ENCODE measurements at regions not wholly inside any gene's neighbourhood (a gene's known extent, or its start where the extent isn't known, plus 50 kb on each side); places are given as distances from the start of the nearest gene placed in this dataset.

DNA sequence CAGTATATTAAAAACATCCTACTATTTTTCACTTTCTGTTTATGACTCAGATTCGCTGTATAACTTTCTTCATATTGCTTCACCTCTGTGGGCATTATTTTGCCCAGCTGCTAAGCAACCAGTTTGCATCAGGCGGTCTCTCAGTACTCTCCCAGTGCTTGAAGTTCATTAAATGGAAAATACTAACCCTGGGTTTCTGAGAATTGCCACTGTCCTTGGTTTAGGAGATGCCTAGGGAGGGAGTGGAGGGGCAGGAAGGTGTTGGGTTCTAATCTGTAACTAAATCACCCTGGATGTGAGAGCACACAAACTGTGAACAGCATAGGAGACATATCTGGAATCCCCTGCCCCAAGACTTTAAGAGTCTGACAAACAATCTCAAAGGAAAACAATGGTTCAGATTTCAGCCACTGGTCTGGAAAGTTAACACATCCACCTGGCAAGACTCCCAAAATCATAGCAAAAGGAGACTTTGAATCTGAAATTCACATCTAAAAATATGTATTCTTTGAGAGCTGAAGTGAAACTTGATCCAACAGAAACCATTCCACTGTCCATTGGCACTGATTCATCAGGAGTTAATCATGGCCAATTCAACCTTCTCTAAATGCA lies 540.0 kb downstream of the SOX6 start:
- DNase-seq (ENCODE audit: low read depth) = peak; percentile 13
- TF ChIP-seq, protein P1, sequence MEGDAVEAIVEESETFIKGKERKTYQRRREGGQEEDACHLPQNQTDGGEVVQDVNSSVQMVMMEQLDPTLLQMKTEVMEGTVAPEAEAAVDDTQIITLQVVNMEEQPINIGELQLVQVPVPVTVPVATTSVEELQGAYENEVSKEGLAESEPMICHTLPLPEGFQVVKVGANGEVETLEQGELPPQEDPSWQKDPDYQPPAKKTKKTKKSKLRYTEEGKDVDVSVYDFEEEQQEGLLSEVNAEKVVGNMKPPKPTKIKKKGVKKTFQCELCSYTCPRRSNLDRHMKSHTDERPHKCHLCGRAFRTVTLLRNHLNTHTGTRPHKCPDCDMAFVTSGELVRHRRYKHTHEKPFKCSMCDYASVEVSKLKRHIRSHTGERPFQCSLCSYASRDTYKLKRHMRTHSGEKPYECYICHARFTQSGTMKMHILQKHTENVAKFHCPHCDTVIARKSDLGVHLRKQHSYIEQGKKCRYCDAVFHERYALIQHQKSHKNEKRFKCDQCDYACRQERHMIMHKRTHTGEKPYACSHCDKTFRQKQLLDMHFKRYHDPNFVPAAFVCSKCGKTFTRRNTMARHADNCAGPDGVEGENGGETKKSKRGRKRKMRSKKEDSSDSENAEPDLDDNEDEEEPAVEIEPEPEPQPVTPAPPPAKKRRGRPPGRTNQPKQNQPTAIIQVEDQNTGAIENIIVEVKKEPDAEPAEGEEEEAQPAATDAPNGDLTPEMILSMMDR (IDR thresholded peaks at IDR 0.05; ENCODE audit: control insufficient read depth, extremely low read depth, insufficient read depth) = no peak
- no peak overlapping the region for H3K4me3 ChIP-seq (ENCODE audit: low read depth, low read length)

DNA sequence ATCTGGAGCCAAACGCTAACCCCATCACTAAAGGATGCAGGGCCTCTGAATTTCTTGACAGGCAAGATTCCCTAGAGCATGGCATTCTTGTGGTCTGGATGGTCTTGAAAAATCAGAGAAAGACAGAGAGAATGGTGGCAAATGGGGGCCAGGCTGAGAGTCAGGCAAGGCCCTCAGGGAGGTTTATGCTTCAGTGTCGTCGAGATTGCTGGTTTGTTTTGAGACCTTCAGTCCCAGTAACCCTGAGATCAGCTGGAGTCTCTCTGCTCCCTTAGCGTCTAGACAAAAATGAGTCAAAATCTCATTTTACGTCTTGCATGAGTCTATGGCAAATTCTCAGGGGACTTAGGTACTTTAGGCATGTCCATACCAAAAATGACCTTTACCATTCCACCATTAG lies 539.3 kb downstream of the SOX6 start:
- DNase-seq (ENCODE audit: low read depth) = no peak
- TF ChIP-seq, protein P1 (IDR thresholded peaks at IDR 0.05; ENCODE audit: control insufficient read depth, extremely low read depth, insufficient read depth) = no peak
- no peak overlapping the region for H3K4me3 ChIP-seq (ENCODE audit: low read depth, low read length)

DNA sequence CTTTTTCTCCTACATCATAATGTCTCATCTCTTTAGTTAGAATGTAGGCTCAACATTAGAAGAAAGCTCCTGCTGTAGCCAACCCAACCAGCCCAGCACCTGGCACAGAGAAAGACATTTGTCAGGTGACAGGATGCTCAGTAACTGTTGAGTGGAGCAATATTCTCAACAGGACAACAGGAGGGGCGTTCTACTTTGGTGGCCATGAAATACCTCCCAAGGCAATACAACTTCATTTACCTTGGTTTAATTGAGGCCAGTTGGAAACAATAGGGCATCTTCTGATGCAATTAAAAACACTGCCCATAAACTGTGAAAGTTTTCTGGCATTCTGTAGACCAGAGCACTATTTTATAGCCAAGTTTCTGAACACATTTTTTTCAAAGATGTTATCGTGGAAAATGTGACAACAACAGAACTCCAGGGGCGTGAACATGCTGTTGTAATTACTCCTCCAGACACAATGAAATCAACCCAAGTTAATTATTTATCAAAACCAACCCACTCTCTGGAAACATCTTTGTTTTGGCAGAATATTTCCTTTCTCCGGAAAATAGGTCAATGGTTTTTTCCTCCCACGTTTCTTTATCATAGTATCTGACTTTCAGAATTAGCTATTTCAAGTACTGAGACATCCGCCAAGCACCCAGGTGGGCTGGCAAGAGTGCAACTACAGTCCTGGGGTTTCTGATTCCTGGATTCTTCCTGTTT lies 538.1 kb downstream of the SOX6 start:
- TF ChIP-seq, protein P1 (IDR thresholded peaks at IDR 0.05; ENCODE audit: control insufficient read depth, extremely low read depth, insufficient read depth) = no peak
- H3K4me3 ChIP-seq (ENCODE audit: low read depth, low read length) = no peak overlapping the region

DNA sequence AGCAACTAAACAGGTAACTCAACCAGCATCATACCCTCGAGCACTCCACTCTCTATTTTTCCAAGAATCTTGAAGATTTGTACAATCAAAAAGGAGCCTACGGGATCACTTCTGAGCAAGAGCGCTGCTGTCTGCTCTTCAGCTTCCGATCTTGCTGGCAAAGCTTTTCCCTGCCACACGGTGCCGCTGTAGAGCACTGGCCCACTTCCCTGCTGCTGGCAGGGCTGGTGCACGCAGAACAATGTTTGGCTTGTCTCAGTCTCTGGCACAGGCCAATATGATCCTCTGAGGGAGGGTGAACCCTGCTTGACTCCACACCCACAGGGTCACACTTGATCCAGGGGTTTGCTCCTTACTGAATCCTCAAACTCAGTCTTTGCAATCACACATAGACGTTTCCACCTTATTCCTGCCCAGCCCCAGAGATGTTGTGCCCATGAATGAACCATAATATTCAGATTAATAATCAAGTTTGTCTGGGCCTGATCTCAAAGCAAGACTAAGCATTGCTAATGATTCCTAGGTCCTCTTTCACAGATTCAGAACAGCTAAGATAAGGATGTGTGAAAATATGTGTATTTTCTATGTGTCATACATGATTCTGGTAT lies 536.6 kb downstream of the SOX6 start:
- DNase-seq (ENCODE audit: low read depth) = peak; percentile 45
- TF ChIP-seq, protein P1 (IDR thresholded peaks at IDR 0.05; ENCODE audit: control insufficient read depth, extremely low read depth, insufficient read depth) = peak; percentile 94
- H3K4me3 ChIP-seq (ENCODE audit: low read depth, low read length) = no peak overlapping the region

More for the DNA sequence above, 538.1 kb downstream of the SOX6 start:
- no peak for DNase-seq (ENCODE audit: low read depth)

DNA sequence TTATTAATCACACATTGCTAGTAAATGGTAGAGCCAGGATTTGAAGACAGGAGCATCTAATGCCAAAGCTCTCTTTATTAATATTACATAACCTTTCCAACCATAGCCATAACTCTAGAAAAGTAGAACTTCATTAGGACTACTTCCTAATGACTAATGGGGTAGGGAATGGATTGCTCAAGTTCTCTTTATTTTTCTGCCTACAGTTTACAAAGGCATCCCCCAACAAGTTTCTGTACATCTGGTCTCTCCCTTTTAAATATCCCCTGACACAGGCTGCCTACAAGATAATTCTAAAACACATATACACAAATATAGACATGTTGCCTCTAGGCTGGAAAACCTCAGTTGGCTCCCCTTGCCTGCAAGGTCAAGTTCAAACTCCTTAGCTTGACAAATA lies 534.9 kb downstream of the SOX6 start:
- TF ChIP-seq, protein P1 (IDR thresholded peaks at IDR 0.05; ENCODE audit: control insufficient read depth, extremely low read depth, insufficient read depth) = no peak
- no peak for DNase-seq (ENCODE audit: low read depth)
- H3K4me3 ChIP-seq (ENCODE audit: low read depth, low read length) = no peak overlapping the region

DNA sequence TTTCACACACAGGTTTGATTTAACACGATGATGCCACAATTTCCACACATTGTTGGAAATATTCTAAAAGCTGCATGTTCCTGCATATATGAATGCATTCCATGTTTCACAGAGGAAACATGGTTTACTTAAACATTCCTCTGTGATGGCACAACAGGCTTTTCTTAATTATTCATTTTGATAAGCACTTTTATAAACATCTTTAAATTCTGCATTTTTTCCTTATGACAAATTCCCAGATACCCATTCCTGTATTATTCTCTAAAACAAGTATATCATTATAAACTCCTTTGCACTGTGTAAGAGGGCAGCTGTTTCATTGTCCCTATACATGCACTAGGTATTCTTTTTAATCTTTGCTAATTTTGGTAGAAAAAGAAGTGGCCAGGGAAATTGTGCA lies 532.3 kb downstream of the SOX6 start:
- no peak for DNase-seq (ENCODE audit: low read depth)
- TF ChIP-seq, protein P1 (IDR thresholded peaks at IDR 0.05; ENCODE audit: control insufficient read depth, extremely low read depth, insufficient read depth) = no peak
- H3K4me3 ChIP-seq (ENCODE audit: low read depth, low read length) = no peak overlapping the region
